ENCODE measurements at regions not wholly inside any gene's neighbourhood (a gene's known extent, or its start where the extent isn't known, plus 50 kb on each side); places are given as distances from the start of the nearest gene placed in this dataset.

GRCh38 chr10:131822692-131823245 is 78.0 kb upstream of the PPP2R2D start:
- no peak for TF ChIP-seq EZH2 (IDR thresholded peaks at IDR 0.05; ENCODE audit: borderline replicate concordance, low read depth, low read length, severe bottlenecking)
- TF ChIP-seq CTCF (IDR thresholded peaks at IDR 0.05; ENCODE audit: extremely low read depth in 1 of 2, insufficient read depth in 1 of 2, low read depth in 1 of 2, low read length in 2 of 2): no peak
- TF ChIP-seq FOS (IDR thresholded peaks at IDR 0.05; ENCODE audit: borderline replicate concordance, insufficient read depth, low read length): no peak
- no peak for TF ChIP-seq POLR2AphosphoS5 (IDR thresholded peaks at IDR 0.05; ENCODE audit: insufficient read depth, low read depth, low read length)
- TF ChIP-seq JUN (IDR thresholded peaks at IDR 0.05; ENCODE audit: borderline replicate concordance, insufficient read depth, insufficient read length, low read depth): no peak
- no peak for TF ChIP-seq MYC (IDR thresholded peaks at IDR 0.05; ENCODE audit: low read depth, low read length)
- TF ChIP-seq POLR2A (IDR thresholded peaks at IDR 0.05; ENCODE audit: low read depth, low read length): no peak
- no peak for TF ChIP-seq MAX (IDR thresholded peaks at IDR 0.05; ENCODE audit: insufficient read depth, insufficient read length)
